ENCODE measurements at regions not wholly inside any gene's neighbourhood (a gene's known extent, or its start where the extent isn't known, plus 50 kb on each side); places are given as distances from the start of the nearest gene placed in this dataset.

GRCh38 chr1:99537886-99538617 is 107.9 kb upstream of the PALMD start:
- TF ChIP-seq, protein P1, sequence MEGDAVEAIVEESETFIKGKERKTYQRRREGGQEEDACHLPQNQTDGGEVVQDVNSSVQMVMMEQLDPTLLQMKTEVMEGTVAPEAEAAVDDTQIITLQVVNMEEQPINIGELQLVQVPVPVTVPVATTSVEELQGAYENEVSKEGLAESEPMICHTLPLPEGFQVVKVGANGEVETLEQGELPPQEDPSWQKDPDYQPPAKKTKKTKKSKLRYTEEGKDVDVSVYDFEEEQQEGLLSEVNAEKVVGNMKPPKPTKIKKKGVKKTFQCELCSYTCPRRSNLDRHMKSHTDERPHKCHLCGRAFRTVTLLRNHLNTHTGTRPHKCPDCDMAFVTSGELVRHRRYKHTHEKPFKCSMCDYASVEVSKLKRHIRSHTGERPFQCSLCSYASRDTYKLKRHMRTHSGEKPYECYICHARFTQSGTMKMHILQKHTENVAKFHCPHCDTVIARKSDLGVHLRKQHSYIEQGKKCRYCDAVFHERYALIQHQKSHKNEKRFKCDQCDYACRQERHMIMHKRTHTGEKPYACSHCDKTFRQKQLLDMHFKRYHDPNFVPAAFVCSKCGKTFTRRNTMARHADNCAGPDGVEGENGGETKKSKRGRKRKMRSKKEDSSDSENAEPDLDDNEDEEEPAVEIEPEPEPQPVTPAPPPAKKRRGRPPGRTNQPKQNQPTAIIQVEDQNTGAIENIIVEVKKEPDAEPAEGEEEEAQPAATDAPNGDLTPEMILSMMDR (IDR thresholded peaks at IDR 0.05), result no peak
- Mint-ChIP-seq H3K36me3 (ENCODE audit: low read depth) (no peaks in the 10 kb centered on the region), H3K4me3 (ENCODE audit: unreplicated experiment) (no peak overlapping the region), H3K9me3 (ENCODE audit: low read depth) (peaks cover 3% of the 10 kb centered on the region), H3K4me1 (ENCODE audit: low read depth) (peaks cover 46% of the 10 kb centered on the region), H3K27me3 (ENCODE audit: low read depth) (no peaks in the 10 kb centered on the region), H3K27ac (ENCODE audit: unreplicated experiment) (no peak overlapping the region)
- no peak for DNase-seq (ENCODE audit: low spot score)

DNA sequence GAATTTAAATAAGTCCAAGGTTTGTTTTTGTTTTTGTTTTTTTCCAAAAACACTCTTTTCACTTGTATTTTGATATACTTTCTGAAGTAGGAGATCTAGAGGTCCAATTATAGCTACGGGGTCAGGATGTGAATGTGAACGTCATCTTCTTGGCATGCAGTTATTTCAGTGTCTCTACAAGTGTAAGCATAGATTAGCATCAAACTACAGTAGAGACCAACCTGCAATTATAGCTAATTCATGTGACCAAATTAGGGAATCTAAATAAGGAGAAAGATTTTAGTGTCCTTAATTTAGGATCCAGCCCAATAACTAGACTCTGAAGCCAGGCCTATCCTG is 107.3 kb upstream of the PALMD start:
- TF ChIP-seq, protein P1 (IDR thresholded peaks at IDR 0.05), result no peak
- Mint-ChIP-seq H3K27ac (ENCODE audit: unreplicated experiment) (no peak overlapping the region), H3K4me3 (ENCODE audit: unreplicated experiment) (no peak overlapping the region), H3K4me1 (ENCODE audit: low read depth) (peaks cover 46% of the 10 kb centered on the region), H3K27me3 (ENCODE audit: low read depth) (no peaks in the 10 kb centered on the region), H3K36me3 (ENCODE audit: low read depth) (no peaks in the 10 kb centered on the region), H3K9me3 (ENCODE audit: low read depth) (peaks cover 3% of the 10 kb centered on the region)
- DNase-seq (ENCODE audit: low spot score), result no peak

GRCh38 chr1:99539131-99539530 is 106.8 kb upstream of the PALMD start:
- Mint-ChIP-seq H3K27me3 (ENCODE audit: low read depth) (no peaks in the 10 kb centered on the region), H3K36me3 (ENCODE audit: low read depth) (no peaks in the 10 kb centered on the region), H3K4me1 (ENCODE audit: low read depth) (peaks cover 43% of the 10 kb centered on the region), H3K9me3 (ENCODE audit: low read depth) (peaks cover 3% of the 10 kb centered on the region), H3K27ac (ENCODE audit: unreplicated experiment) (no peak overlapping the region), H3K4me3 (ENCODE audit: unreplicated experiment) (no peak overlapping the region)
- TF ChIP-seq, protein P1 (IDR thresholded peaks at IDR 0.05), result no peak
- no peak for DNase-seq (ENCODE audit: low spot score)

- H3K27me3 Mint-ChIP-seq (ENCODE audit: low read depth), result no peaks in the 10 kb centered on the region
- peaks cover 35% of the 10 kb centered on the region for H3K4me1 Mint-ChIP-seq (ENCODE audit: low read depth)
- H3K4me3 Mint-ChIP-seq (ENCODE audit: unreplicated experiment), result no peak overlapping the region
- no peak for DNase-seq (ENCODE audit: low spot score)
- TF ChIP-seq, protein P1 (IDR thresholded peaks at IDR 0.05), result no peak
- peaks cover 3% of the 10 kb centered on the region for H3K9me3 Mint-ChIP-seq (ENCODE audit: low read depth)
- H3K36me3 Mint-ChIP-seq (ENCODE audit: low read depth), result no peaks in the 10 kb centered on the region
- H3K27ac Mint-ChIP-seq (ENCODE audit: unreplicated experiment), result peak overlapping the region; percentile 74
These were observed 105.2 kb upstream of the PALMD start for GRCh38 chr1:99540744-99541143.

DNA sequence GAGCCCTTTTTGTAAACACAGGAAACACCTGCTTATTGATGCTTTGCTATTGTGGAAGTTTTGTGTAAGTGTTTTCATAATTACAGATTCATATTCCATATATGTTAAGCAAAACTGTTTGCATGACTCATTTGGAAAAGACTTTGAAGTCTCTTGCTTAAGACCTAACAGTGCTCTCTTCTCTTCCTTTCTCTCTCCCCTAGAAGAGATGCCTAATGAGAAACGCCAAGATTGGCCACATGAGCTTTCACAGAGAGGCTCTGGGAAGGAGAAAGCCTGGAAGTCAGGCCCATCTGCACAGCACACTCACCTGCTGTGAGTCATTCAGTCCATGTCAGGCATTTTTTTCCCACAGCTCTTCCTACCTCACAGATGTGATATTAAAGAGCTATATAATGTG is 101.6 kb upstream of the PALMD start:
- no peaks in the 10 kb centered on the region for H3K27me3 Mint-ChIP-seq (ENCODE audit: low read depth)
- H3K36me3 Mint-ChIP-seq (ENCODE audit: low read depth), result no peaks in the 10 kb centered on the region
- H3K4me1 Mint-ChIP-seq (ENCODE audit: low read depth), result peaks cover 39% of the 10 kb centered on the region
- H3K4me3 Mint-ChIP-seq (ENCODE audit: unreplicated experiment), result no peak overlapping the region
- H3K9me3 Mint-ChIP-seq (ENCODE audit: low read depth), result peaks cover 3% of the 10 kb centered on the region
- DNase-seq (ENCODE audit: low spot score), result no peak
- no peak overlapping the region for H3K27ac Mint-ChIP-seq (ENCODE audit: unreplicated experiment)
- TF ChIP-seq, protein P1 (IDR thresholded peaks at IDR 0.05), result no peak
